ENCODE measurements at regions not wholly inside any gene's neighbourhood (a gene's known extent, or its start where the extent isn't known, plus 50 kb on each side); places are given as distances from the start of the nearest gene placed in this dataset.

GRCh38 chr20:17849901-17850683 is 118.5 kb downstream of the SNX5 start:
- DNase-seq (ENCODE audit: low read depth) (peak; percentile 96), FAIRE-seq (peak; percentile 28)
- TF ChIP-seq, protein P1, sequence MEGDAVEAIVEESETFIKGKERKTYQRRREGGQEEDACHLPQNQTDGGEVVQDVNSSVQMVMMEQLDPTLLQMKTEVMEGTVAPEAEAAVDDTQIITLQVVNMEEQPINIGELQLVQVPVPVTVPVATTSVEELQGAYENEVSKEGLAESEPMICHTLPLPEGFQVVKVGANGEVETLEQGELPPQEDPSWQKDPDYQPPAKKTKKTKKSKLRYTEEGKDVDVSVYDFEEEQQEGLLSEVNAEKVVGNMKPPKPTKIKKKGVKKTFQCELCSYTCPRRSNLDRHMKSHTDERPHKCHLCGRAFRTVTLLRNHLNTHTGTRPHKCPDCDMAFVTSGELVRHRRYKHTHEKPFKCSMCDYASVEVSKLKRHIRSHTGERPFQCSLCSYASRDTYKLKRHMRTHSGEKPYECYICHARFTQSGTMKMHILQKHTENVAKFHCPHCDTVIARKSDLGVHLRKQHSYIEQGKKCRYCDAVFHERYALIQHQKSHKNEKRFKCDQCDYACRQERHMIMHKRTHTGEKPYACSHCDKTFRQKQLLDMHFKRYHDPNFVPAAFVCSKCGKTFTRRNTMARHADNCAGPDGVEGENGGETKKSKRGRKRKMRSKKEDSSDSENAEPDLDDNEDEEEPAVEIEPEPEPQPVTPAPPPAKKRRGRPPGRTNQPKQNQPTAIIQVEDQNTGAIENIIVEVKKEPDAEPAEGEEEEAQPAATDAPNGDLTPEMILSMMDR (IDR thresholded peaks at IDR 0.05; ENCODE audit: insufficient read depth, low read length, severe bottlenecking) = no peak
- H3K36me3 ChIP-seq (ENCODE audit: control insufficient read depth, insufficient read depth, low read length) = no peaks in the 10 kb centered on the region
- no peaks in the 10 kb centered on the region for H3K27me3 ChIP-seq (ENCODE audit: control insufficient read depth, insufficient read depth, low read length)
- no peak overlapping the region for H3K4me3 ChIP-seq (ENCODE audit: low read depth, low read length)

DNA sequence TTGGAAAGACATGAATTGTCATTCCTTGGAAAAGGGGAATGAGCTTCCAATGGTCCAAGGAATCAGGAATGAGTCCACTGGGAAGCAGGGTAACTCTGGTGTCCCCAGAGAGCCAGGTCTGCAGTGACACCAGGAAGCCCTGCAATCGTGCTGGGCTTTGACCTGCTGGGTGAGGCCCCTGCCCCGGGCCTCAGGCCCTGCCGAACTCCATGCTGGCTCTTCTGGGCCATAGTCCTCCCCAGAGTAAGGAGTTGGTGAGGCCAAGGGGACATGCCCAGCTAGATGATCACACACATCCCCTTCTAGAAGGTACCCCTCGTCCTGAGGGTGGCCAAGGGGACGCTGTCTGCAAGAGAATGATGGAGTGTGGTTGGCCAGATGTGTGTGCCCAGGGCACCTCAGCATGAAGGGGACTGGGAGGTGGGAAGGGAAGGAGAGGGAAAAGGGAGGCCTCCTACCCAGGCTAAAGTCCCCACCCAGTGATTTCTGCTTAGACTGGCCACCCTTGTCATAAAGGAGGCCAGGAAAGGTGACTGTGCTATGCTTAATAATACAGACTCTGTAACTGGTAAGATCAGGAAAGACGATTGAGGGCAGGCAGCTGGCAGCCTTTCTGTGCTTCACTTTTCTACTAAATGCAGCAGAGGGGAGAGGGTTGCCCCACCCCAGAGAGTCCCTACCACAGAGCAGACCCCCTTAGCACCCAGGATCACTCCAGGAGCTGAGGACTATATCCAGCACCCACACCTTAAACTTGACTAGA is 119.3 kb downstream of the SNX5 start:
- TF ChIP-seq, protein P1 (IDR thresholded peaks at IDR 0.05; ENCODE audit: insufficient read depth, low read length, severe bottlenecking) = no peak
- no peaks in the 10 kb centered on the region for H3K27me3 ChIP-seq (ENCODE audit: control insufficient read depth, insufficient read depth, low read length)
- H3K4me3 ChIP-seq (ENCODE audit: low read depth, low read length) = no peak overlapping the region
- DNase-seq (ENCODE audit: low read depth) (no peak), FAIRE-seq (no peak)
- H3K36me3 ChIP-seq (ENCODE audit: control insufficient read depth, insufficient read depth, low read length) = no peaks in the 10 kb centered on the region

DNA sequence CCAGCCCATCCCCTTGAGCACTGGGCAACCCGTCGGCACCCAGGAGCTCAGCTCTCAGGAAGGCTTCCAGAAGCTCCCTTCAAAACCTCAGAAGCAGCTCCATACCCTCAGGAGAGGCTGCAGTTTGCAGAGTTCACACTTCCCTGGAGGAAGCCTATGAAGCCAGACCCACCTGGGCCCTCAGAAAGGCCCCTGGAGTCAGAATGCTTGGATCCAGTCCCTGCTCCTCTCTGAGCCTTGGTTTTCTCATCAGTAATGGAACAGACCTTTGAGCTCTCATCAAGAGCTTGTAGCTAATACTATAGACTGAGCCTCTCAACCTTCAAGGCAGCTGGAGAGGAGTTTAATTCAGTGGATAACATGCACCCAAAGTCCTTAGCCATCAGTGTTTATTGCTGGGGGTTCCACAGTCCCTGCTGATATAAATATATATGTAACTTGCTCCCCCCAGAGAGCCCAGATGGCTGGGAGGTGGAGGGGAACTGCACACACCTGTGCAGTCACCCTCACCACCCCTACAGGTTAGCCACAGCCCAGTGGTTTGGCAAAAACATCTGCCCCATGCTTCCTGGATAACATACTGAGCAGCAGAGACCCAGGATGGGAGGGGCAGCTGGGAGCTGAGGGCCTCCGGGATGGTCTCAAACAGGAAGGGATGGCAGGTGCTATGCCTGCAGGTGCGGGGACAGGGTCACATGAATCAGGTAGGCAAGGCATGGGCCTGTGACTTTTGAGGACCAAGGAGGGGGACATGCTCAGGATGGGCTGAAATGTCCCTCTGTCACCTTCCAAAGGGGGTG is 120.1 kb downstream of the SNX5 start:
- no peak for DNase-seq (ENCODE audit: low read depth)
- Histone ChIP-seq H3K4me3 (ENCODE audit: low read depth, low read length) (no peak overlapping the region), H3K27me3 (ENCODE audit: control insufficient read depth, insufficient read depth, low read length) (no peaks in the 10 kb centered on the region), H3K36me3 (ENCODE audit: control insufficient read depth, insufficient read depth, low read length) (no peaks in the 10 kb centered on the region)
- FAIRE-seq = no peak
- TF ChIP-seq, protein P1 (IDR thresholded peaks at IDR 0.05; ENCODE audit: insufficient read depth, low read length, severe bottlenecking) = no peak

DNA sequence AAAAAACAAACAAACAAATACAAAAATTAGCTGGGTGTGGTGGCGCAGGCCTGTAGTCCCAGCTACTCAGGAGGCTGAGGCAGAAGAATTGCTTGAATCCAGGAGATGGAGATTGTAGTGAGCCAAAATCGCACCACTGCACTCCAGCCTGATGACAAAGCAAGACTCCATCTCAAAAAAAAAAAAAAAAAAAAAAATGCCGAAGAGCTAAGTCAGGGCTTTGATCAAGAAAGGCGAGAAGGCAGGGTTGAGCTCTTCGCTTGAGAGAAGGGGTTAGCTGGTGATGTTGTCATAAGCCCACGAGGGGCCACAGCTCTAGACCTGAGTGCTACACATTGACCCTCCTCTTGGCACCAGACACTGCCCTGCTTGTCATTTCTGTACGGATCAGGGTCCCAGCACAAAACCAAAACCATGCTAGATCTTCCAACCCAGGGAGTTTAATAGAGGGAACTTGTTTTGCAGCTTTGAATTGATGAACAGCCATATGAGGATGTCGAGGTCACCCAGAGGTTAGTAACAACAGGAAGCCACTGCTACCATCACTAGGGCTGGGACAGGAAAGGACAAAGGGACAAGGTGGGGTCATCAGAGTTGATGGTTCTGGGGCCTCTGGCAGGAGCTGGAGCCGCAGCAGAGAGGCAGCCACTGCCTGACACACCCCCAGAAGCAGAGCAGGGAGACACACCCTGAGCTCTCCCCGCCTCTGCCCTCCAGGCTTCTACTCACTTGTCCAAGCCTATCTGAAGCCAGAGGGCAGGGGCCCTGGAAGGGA is 122.7 kb downstream of the SNX5 start:
- no peaks in the 10 kb centered on the region for H3K36me3 ChIP-seq (ENCODE audit: control insufficient read depth, insufficient read depth, low read length)

More for the DNA sequence above, 122.7 kb downstream of the SNX5 start:
- Histone ChIP-seq H3K4me3 (ENCODE audit: low read depth, low read length) (no peak overlapping the region), H3K27me3 (ENCODE audit: control insufficient read depth, insufficient read depth, low read length) (no peaks in the 10 kb centered on the region)
- TF ChIP-seq, protein P1 (IDR thresholded peaks at IDR 0.05; ENCODE audit: insufficient read depth, low read length, severe bottlenecking) = no peak
- DNase-seq (ENCODE audit: low read depth) (no peak), FAIRE-seq (no peak)

All from bronchial epithelial cell (primary cell).